H1 (cell line): ENCODE measurements at regions not wholly inside any gene's neighbourhood (a gene's known extent, or its start where the extent isn't known, plus 50 kb on each side); places are given as distances from the start of the nearest gene placed in this dataset.

Experiments used
- CTCF ChIA-PET: fragments of 300-600 bp; sonication (Branson Sonifier 250); formaldehyde crosslinking; loops from one replicate; lab custom pipeline; 2021; ENCODE audit not compliant: partially characterized antibody; lab: Charles Lee
- POLR2A ChIA-PET: fragments of 300-600 bp; sonication (Branson Sonifier 250); formaldehyde crosslinking; loops from one replicate; lab custom pipeline; 2021; ENCODE audit warnings: inconsistent platforms; ENCODE audit not compliant: partially characterized antibody; lab: Charles Lee
- DNase-seq, 2 experiments: peaks; one replicate each; pipeline versions ENCODE4 v3.0.0 to v3.0.0-alpha.2; 2010 to 2022; ENCODE audit warnings: low spot score in 2 of 2, low read depth in 1 of 2, mixed read lengths in 1 of 2
- FAIRE-seq: peaks from 2 replicates; lab custom pipeline; 2011; peaks lifted over from hg19 to GRCh38; lab: Jason Lieb, UNC
- H2AFZ ChIP-seq: 2 replicates; pipeline ENCODE4 v1.8.1; 2012; ENCODE audit warnings: low read length, inconsistent platforms
- H2AK5ac ChIP-seq: 2 replicates; pipeline ENCODE4 v1.6.1; 2013; ENCODE audit warnings: low read depth, low read length
- H2BK120ac ChIP-seq: replicated peaks from 2 replicates; pipeline ENCODE3; 2013; ENCODE audit warnings: low read depth, low read length, inconsistent platforms
- H2BK12ac ChIP-seq: 2 replicates; pipeline ENCODE4 v1.6.1; 2013; ENCODE audit warnings: low read depth, low read length
- H2BK15ac ChIP-seq: 2 replicates; pipeline ENCODE4 v1.6.1; 2013; ENCODE audit warnings: low read length
- H2BK20ac ChIP-seq: 2 replicates; pipeline ENCODE4 v1.6.1; 2013; ENCODE audit warnings: low read length
- H2BK5ac ChIP-seq: 2 replicates; pipeline ENCODE4 v1.6.1; 2013; ENCODE audit warnings: low read depth, low read length
- H3K14ac ChIP-seq: 2 replicates; pipeline ENCODE4 v1.6.1; 2013; ENCODE audit warnings: inconsistent platforms; ENCODE audit not compliant: insufficient read length
- H3K18ac ChIP-seq: 2 replicates; pipeline ENCODE4 v1.6.1; 2013; ENCODE audit warnings: low read length; ENCODE audit errors: extremely low read depth
- H3K23ac ChIP-seq: 2 replicates; pipeline ENCODE4 v1.6.1; 2013; ENCODE audit warnings: inconsistent platforms; ENCODE audit not compliant: insufficient read length
- H3K23me2 ChIP-seq: 2 replicates; pipeline ENCODE4 v1.6.1; 2013; ENCODE audit warnings: low read depth, low read length
- H3K27ac ChIP-seq: 2 replicates; pipeline ENCODE4 v1.6.1; 2011; ENCODE audit warnings: low read depth, low read length, inconsistent platforms
- H3K27me3 ChIP-seq, 4 experiments: replicated peaks in 1 of 4; 1 replicate in 1 of 4; 2 replicates in 3 of 4; pipeline versions ENCODE4 v1.6.1 to v1.8.1; 2011 to 2013; ENCODE audit warnings: low read length in 3 of 4, mild to moderate bottlenecking in 3 of 4, inconsistent platforms in 2 of 4, mixed read lengths in 2 of 4, moderate library complexity in 1 of 4; ENCODE audit not compliant: control insufficient read depth in 3 of 4, insufficient read depth in 3 of 4; ENCODE audit errors: extremely low read depth in 1 of 4
- H3K36me3 ChIP-seq, 4 experiments: 2 replicates each; pipeline versions ENCODE4 v1.6.1 to v1.8.1; 2011 to 2013; ENCODE audit warnings: mild to moderate bottlenecking in 4 of 4, low read length in 3 of 4, moderate library complexity in 2 of 4, control low read depth in 1 of 4, inconsistent platforms in 1 of 4; ENCODE audit not compliant: insufficient read depth in 4 of 4, control insufficient read depth in 2 of 4
- H3K4ac ChIP-seq: replicated peaks from 2 replicates; pipeline ENCODE3; 2013; ENCODE audit warnings: low read length, low read depth, mixed read lengths, inconsistent platforms; ENCODE audit not compliant: insufficient read length
- H3K4me1 ChIP-seq, 4 experiments: replicated peaks in 1 of 4; 1 replicate in 1 of 4; 2 replicates in 3 of 4; pipeline versions ENCODE4 v1.6.1 to v1.8.1; 2011 to 2013; ENCODE audit warnings: low read length in 3 of 4, inconsistent platforms in 2 of 4, mixed read lengths in 1 of 4; ENCODE audit not compliant: insufficient read depth in 4 of 4, control insufficient read depth in 3 of 4
- H3K4me2 ChIP-seq, 2 experiments: 2 replicates each; pipeline versions ENCODE4 v1.6.1 to v1.8.1; 2011 to 2013; ENCODE audit warnings: low read depth in 2 of 2, low read length in 2 of 2, control low read depth in 1 of 2, inconsistent platforms in 1 of 2, mild to moderate bottlenecking in 1 of 2; ENCODE audit not compliant: insufficient read depth in 1 of 2
- H3K4me3 ChIP-seq, 4 experiments: fragments of 200-600, 300-600 bp in 1 of 4; sonication (generic), shearing (Covaris generic), sonication (Bioruptor Twin) in 1 of 4; 2 replicates each; pipeline versions ENCODE4 v1.5.1 to v1.8.1; 2011 to 2016; ENCODE audit warnings: low read length in 4 of 4, low read depth in 3 of 4, control low read depth in 2 of 4, inconsistent platforms in 2 of 4, mild to moderate bottlenecking in 2 of 4, mixed read lengths in 1 of 4, moderate library complexity in 1 of 4; ENCODE audit not compliant: insufficient read depth in 2 of 4; ENCODE audit errors: extremely low read depth in 1 of 4
- H3K56ac ChIP-seq: replicated peaks from 2 replicates; pipeline ENCODE3; 2013; ENCODE audit warnings: low read depth, mild to moderate bottlenecking, mixed read lengths, low read length, inconsistent platforms; ENCODE audit not compliant: insufficient read length
- H3K79me1 ChIP-seq: 2 replicates; pipeline ENCODE4 v1.6.1; 2013; ENCODE audit warnings: low read depth, low read length, control low read depth
- H3K79me2 ChIP-seq, 2 experiments: 2 replicates each; pipeline versions ENCODE4 v1.6.1 to v1.8.1; 2012 to 2013; ENCODE audit warnings: low read length in 2 of 2, mild to moderate bottlenecking in 2 of 2, inconsistent platforms in 1 of 2; ENCODE audit not compliant: insufficient read depth in 2 of 2, control insufficient read depth in 1 of 2
- H3K9ac ChIP-seq, 4 experiments: replicated peaks in 1 of 4; 1 replicate in 1 of 4; 2 replicates in 3 of 4; pipeline versions ENCODE4 v1.6.1 to v1.8.1; 2011 to 2013; ENCODE audit warnings: low read depth in 3 of 4, low read length in 3 of 4, control low read depth in 2 of 4, mild to moderate bottlenecking in 2 of 4, moderate library complexity in 2 of 4, inconsistent platforms in 1 of 4; ENCODE audit errors: extremely low read depth in 1 of 4
- H3K9me3 ChIP-seq, 2 experiments: 2 replicates each; pipeline versions ENCODE4 v1.6.1 to v1.8.1; 2012 to 2013; ENCODE audit warnings: mild to moderate bottlenecking in 2 of 2, moderate library complexity in 2 of 2, control low read depth in 1 of 2, inconsistent platforms in 1 of 2, low read depth in 1 of 2, low read length in 1 of 2, mixed read lengths in 1 of 2; ENCODE audit not compliant: insufficient read depth in 2 of 2
- H4K20me1 ChIP-seq, 2 experiments: replicated peaks in 1 of 2; 2 replicates each; pipeline versions ENCODE3 to v1.8.1; 2011 to 2013; ENCODE audit warnings: inconsistent platforms in 2 of 2, low read length in 2 of 2, mild to moderate bottlenecking in 1 of 2; ENCODE audit not compliant: insufficient read depth in 2 of 2, control insufficient read depth in 1 of 2
- H4K5ac ChIP-seq: 2 replicates; pipeline ENCODE4 v1.6.1; 2013; ENCODE audit warnings: low read length, low read depth, mixed read lengths, inconsistent platforms; ENCODE audit not compliant: insufficient read length
- H4K8ac ChIP-seq: 2 replicates; pipeline ENCODE4 v1.8.0; 2013; ENCODE audit warnings: mild to moderate bottlenecking, moderate library complexity, low read length, inconsistent platforms; ENCODE audit not compliant: insufficient read depth; ENCODE audit errors: extremely low read depth
- H4K91ac ChIP-seq: replicated peaks from 2 replicates; pipeline ENCODE3; 2013; ENCODE audit warnings: low read length, mixed read lengths, inconsistent platforms; ENCODE audit not compliant: insufficient read length
- BACH1 ChIP-seq: IDR thresholded peaks from 2 replicates; pipeline ENCODE4 v1.6.1; 2012; ENCODE audit warnings: low read length, improper control_type of control experiment
- BCL11A ChIP-seq, 2 experiments: IDR thresholded peaks; one replicate each; pipeline ENCODE4 v1.6.1; 2011; ENCODE audit warnings: low read depth in 2 of 2, low read length in 2 of 2, mild to moderate bottlenecking in 2 of 2
- BRCA1 ChIP-seq: IDR thresholded peaks from 2 replicates; pipeline ENCODE4 v1.6.1; 2012; ENCODE audit warnings: low read depth, low read length, improper control_type of control experiment
- CBX5 ChIP-seq: fragments of 300-800, 300-1000 bp; sonication (generic); IDR thresholded peaks from 2 replicates; pipeline ENCODE4 v1.7.1; 2016; ENCODE audit warnings: antibody characterized with exemption, low read length, low read depth
- CHD2 ChIP-seq: IDR thresholded peaks from 2 replicates; pipeline ENCODE4 v1.6.1; 2012; ENCODE audit warnings: low read length, improper control_type of control experiment
- CTBP2 ChIP-seq: IDR thresholded peaks from 2 replicates; pipeline ENCODE4 v1.7.0; 2011; ENCODE audit warnings: borderline replicate concordance, mild to moderate bottlenecking, moderate library complexity, mixed read lengths, low read length; ENCODE audit not compliant: insufficient read depth, insufficient read length
- EP300 ChIP-seq, 2 experiments: IDR thresholded peaks; 1 replicate in 1 of 2; 2 replicates in 1 of 2; pipeline ENCODE4 v1.6.1; 2011 to 2012; ENCODE audit warnings: low read depth in 2 of 2, low read length in 2 of 2, mild to moderate bottlenecking in 2 of 2, borderline replicate concordance in 1 of 2, inconsistent platforms in 1 of 2, moderate library complexity in 1 of 2
- KDM5A ChIP-seq: fragments of 200-600 bp; IDR thresholded peaks from 2 replicates; pipeline ENCODE4 v1.7.1; 2012; ENCODE audit warnings: mild to moderate bottlenecking, low read length, inconsistent platforms, mixed read lengths
- NRF1 ChIP-seq: IDR thresholded peaks from 2 replicates; pipeline ENCODE4 v1.6.1; 2011; ENCODE audit warnings: mild to moderate bottlenecking, low read depth, low read length, improper control_type of control experiment
- PHF8 ChIP-seq: fragments of 200-600 bp; sonication (generic); conservative IDR thresholded peaks from 2 replicates; pipeline ENCODE4 v1.7.1; 2012; ENCODE audit warnings: low read depth, mild to moderate bottlenecking, inconsistent platforms, low read length, moderate library complexity
- RXRA ChIP-seq: IDR thresholded peaks from 2 replicates; pipeline ENCODE4 v1.6.1; 2011; ENCODE audit warnings: low read depth, mild to moderate bottlenecking, low read length, moderate library complexity; ENCODE audit not compliant: insufficient read depth
- SAP30 ChIP-seq: fragments of 300-600 bp; sonication (generic); IDR thresholded peaks from 2 replicates; pipeline ENCODE4 v1.7.1; 2012; ENCODE audit warnings: low read length, moderate library complexity, mild to moderate bottlenecking, inconsistent platforms; ENCODE audit not compliant: insufficient read depth, insufficient replicate concordance
- SP4 ChIP-seq: IDR thresholded peaks from 2 replicates; pipeline ENCODE4 v1.6.1; 2012; ENCODE audit warnings: low read length, inconsistent platforms
- TAF7 ChIP-seq: optimal IDR thresholded peaks from 2 replicates; pipeline ENCODE3; 2011; ENCODE audit warnings: low read depth, mild to moderate bottlenecking, inconsistent platforms, low read length, moderate library complexity, borderline replicate concordance
- WGBS, 2 experiments: shearing (Covaris generic) in 1 of 2; methylation state at CpG; one replicate each; pipeline versions ENCODE4 v1.1.6 to v1.1.7; 2013 to 2015; ENCODE audit warnings: low lambda C conversion rate in 2 of 2, mixed read lengths in 2 of 2, inconsistent platforms in 1 of 2, low coverage in 1 of 2, missing lambda C conversion rate in 1 of 2; ENCODE audit not compliant: insufficient replicate concordance in 2 of 2, insufficient coverage in 1 of 2, insufficient read length in 1 of 2; ENCODE audit errors: extremely low coverage in 1 of 2, missing lambda C conversion rate in 1 of 2; 5-methylcytosine and 5-hydroxymethylcytosine counted together
- TF ChIP-seq, protein P1 (sequence below): IDR thresholded peaks from 2 replicates; pipeline ENCODE4 v1.6.1; 2012; ENCODE audit warnings: inconsistent platforms

DNA sequence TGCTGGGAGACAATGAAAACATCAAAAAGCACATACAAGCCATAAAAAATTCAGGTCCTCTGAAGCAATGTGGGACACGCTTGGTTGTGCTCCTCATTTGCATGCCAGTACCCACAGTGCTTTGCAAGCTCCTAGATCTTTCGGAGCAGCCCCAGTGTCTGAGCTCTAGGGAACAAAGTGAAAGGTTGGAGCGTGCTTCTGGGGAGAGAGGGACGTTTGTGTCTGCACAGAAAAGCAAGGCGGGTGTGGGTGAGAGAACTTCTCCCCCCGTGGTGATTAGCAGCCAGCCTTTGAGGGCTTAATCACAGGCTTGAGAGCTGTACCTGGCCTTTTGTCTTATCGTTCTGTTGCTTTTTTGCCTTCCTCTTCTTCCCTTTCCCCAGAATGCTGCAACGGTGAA lies 76.7 kb upstream of the HABP2 start:
- Histone ChIP-seq H2AK5ac (no peak overlapping the region), H2BK15ac (no peak overlapping the region), H3K18ac (no peak overlapping the region), H3K4me3 (no peak overlapping the region), H3K9ac (no peak overlapping the region; a peak in 1 of 7 replicates), H3K56ac (no peak overlapping the region), H2BK5ac (no peak overlapping the region), H3K9me3 (peaks cover 22 to 27% of the 10 kb centered on the region in 2 experiments), H4K5ac (no peak overlapping the region), H3K79me2 (no peaks in the 10 kb centered on the region), H3K4me2 (no peak overlapping the region), H4K91ac (no peak overlapping the region), H3K27me3 (no peaks in the 10 kb centered on the region), H4K20me1 (no peaks in the 10 kb centered on the region), H2BK120ac (no peak overlapping the region), H3K79me1 (no peaks in the 10 kb centered on the region), H3K36me3 (no peaks in the 10 kb centered on the region), H2BK12ac (no peak overlapping the region), H4K8ac (no peak overlapping the region), H3K14ac (no peak overlapping the region), H3K27ac (no peak overlapping the region), H3K4me1 (no peaks in the 10 kb centered on the region), H3K23ac (no peak overlapping the region), H2AFZ (peak overlapping the region; percentile 36), H3K23me2 (no peaks in the 10 kb centered on the region), H2BK20ac (no peak overlapping the region), H3K4ac (no peak overlapping the region)
- ChIA-PET POLR2A (no interaction called here), CTCF (interaction anchor here (2.2 kb wide), 1 partner anchor 45 kb away, joined by 9 read pairs; no protein-coding TSS in a partner anchor)
- 84% methylated on average over 8 of the region's 8 CpGs; no CpG with 5 or more reads in 1 of the 2 experiments for WGBS, 2 experiments
- DNase-seq (no peak), FAIRE-seq (no peak)
- no peak for TF ChIP-seq KDM5A
- TF ChIP-seq BCL11A (IDR thresholded peaks at IDR 0.05; ENCODE audit: low read depth in 2 of 2, low read length in 2 of 2): no peak
- TF ChIP-seq, protein P1, sequence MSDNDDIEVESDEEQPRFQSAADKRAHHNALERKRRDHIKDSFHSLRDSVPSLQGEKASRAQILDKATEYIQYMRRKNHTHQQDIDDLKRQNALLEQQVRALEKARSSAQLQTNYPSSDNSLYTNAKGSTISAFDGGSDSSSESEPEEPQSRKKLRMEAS: no peak
- no peak for TF ChIP-seq BACH1
- no peak for TF ChIP-seq PHF8
- TF ChIP-seq NRF1: no peak
- TF ChIP-seq CBX5: no peak
- no peak for TF ChIP-seq CHD2
- no peak for TF ChIP-seq RXRA
- TF ChIP-seq SP4: no peak
- TF ChIP-seq SAP30: no peak
- TF ChIP-seq TAF7: no peak
- TF ChIP-seq CTBP2: no peak
- TF ChIP-seq EP300 (IDR thresholded peaks at IDR 0.05; ENCODE audit: borderline replicate concordance in 1 of 2, low read depth in 2 of 2, low read length in 2 of 2): no peak
- no peak for TF ChIP-seq BRCA1
